Adrenal gland (tissue), 9 donors: ENCODE measurements at regions not wholly inside any gene's neighbourhood (a gene's known extent, or its start where the extent isn't known, plus 50 kb on each side); places are given as distances from the start of the nearest gene placed in this dataset.
"Not testable (repeated sequence)": the region's sequence is repeated elsewhere in the genome, so short reads cannot be mapped to it uniquely, and the experiment has no call there.

ENCODE experiments used
- DNase-seq, 7 donors: peaks; one replicate each; pipeline ENCODE4 v3.0.0-alpha.2; 2019 to 2020
- H3K27ac ChIP-seq, 5 donors: fragments of 200-600 bp; sonication (generic) in 4 of 5; 1 replicate in 3 of 5; 2 replicates in 2 of 5; pipeline versions ENCODE4 v1.5.1 to v1.8.0; 2016 to 2020; ENCODE audit warnings: mild to moderate bottlenecking in 1 of 5
- H3K27me3 ChIP-seq: fragments of 200-600 bp; 2 replicates; pipeline ENCODE4 v1.8.0; 2021
- H3K36me3 ChIP-seq, 2 donors: fragments of 200-600 bp; replicated peaks in 1 of 2; 1 replicate in 1 of 2; 2 replicates in 1 of 2; pipeline versions ENCODE4 v1.5.1 to v1.8.0; 2018 to 2022
- H3K4me1 ChIP-seq, 2 donors: fragments of 200-600 bp; replicated peaks in 1 of 2; 1 replicate in 1 of 2; 2 replicates in 1 of 2; pipeline versions ENCODE4 v1.5.1 to v1.8.0; 2018 to 2021
- H3K4me3 ChIP-seq, 4 donors: fragments of 200-600 bp; sonication (generic) in 3 of 4; one replicate each; pipeline ENCODE4 v1.5.1; 2016 to 2018
- H3K9me3 ChIP-seq, 3 donors: fragments of 200-600 bp; sonication (generic) in 1 of 3; replicated peaks in 1 of 3; 1 replicate in 2 of 3; 2 replicates in 1 of 3; pipeline versions ENCODE4 v1.5.1 to v1.8.0; 2016 to 2021
- POLR2A ChIP-seq, 2 donors: fragments of 450-650 bp; IDR thresholded peaks; one replicate each; pipeline ENCODE4 v1.6.1; 2017; ENCODE audit warnings: antibody characterized with exemption in 2 of 2, mild to moderate bottlenecking in 2 of 2, moderate library complexity in 1 of 2
- WGBS, 4 donors: extraction: QIAGEN DNeasy Blood & Tissue Kit in 2 of 4; methylation state at CpG; one replicate each; pipeline versions ENCODE4 v1.1.5 to v1.1.7; 2013 to 2017; 5-methylcytosine and 5-hydroxymethylcytosine counted together
- intact Hi-C, 2 donors: fragments of 100-400 bp; cut with DNase I; formaldehyde crosslinking; loops; one replicate each; pipeline versions ENCODE4 v1.14.1 to v1.15.0; 2022 to 2023
- TF ChIP-seq, protein P1 (sequence below), 6 experiments: fragments of 450-650 bp in 4 of 6; fragments of 200-600 bp in 2 of 6; sonication (generic) in 1 of 6; IDR thresholded peaks; 1 replicate in 5 of 6; 2 replicates in 1 of 6; pipeline versions ENCODE4 v1.5.1 to v1.8.0; 2016 to 2021; ENCODE audit warnings: antibody characterized with exemption in 6 of 6, mild to moderate bottlenecking in 2 of 6, moderate library complexity in 1 of 6
- donor health status: healthy with polysubstance abuse.
- donor health status: Bipolar disorder and iron deficiency.
- donor health status: DM: yes; HTN: yes; CAD: no.
- donor health status: DM: no; HTN: no; CAD: no.
- donor health status: DM: no; HTN: no; CAD: no.

DNA sequence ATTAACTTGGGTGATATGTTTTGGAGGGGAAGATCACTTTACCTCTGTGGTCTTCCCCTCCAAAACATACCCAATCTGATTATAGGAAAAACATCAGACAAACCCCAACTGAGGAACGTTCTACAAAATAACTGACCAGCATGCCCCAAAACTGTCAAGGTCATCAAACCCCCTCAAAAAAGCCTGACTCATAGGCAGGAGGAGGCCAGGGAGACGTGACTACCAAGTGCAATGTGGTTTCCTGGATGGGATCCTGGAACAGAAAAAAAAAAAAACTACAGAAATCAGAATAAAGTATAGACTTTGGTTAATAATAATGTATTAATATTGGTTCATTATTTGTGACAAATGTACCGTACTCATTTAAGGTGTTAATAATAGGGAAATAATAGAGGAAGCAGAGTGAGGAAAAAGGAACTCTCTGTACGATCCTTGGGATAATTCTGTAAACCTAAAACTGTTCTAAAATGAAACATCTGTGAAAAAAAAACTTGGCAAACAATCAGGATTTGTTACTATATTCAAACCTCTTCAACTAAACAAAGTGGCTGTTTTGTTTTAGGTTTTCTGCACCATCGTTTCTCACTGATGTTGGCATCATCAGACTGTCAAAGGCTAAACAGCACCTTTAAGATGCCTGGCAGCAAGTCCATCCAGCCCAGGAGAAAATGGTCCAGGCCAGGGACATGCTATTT, 266.7 kb upstream of the SDK2 start:
- H3K27me3 ChIP-seq, result no peaks in the 10 kb centered on the region

GRCh38 chr17:73911726-73912372, 267.6 kb upstream of the SDK2 start:
- Histone ChIP-seq H3K4me3 (no peak overlapping the region), H3K4me1 (no peaks in the 10 kb centered on the region), H3K27ac (no peak overlapping the region), H3K9me3 (no peaks in the 10 kb centered on the region), H3K27me3 (no peaks in the 10 kb centered on the region), H3K36me3 (no peaks in the 10 kb centered on the region)
- intact Hi-C loops, result loop anchor here in 1 of 2 donors (10.0 kb wide), 1 partner anchor 73 kb away; no protein-coding TSS in a partner anchor
- no peak for DNase-seq
- TF ChIP-seq POLR2A (IDR thresholded peaks at IDR 0.05), result no peak
- TF ChIP-seq, protein P1, sequence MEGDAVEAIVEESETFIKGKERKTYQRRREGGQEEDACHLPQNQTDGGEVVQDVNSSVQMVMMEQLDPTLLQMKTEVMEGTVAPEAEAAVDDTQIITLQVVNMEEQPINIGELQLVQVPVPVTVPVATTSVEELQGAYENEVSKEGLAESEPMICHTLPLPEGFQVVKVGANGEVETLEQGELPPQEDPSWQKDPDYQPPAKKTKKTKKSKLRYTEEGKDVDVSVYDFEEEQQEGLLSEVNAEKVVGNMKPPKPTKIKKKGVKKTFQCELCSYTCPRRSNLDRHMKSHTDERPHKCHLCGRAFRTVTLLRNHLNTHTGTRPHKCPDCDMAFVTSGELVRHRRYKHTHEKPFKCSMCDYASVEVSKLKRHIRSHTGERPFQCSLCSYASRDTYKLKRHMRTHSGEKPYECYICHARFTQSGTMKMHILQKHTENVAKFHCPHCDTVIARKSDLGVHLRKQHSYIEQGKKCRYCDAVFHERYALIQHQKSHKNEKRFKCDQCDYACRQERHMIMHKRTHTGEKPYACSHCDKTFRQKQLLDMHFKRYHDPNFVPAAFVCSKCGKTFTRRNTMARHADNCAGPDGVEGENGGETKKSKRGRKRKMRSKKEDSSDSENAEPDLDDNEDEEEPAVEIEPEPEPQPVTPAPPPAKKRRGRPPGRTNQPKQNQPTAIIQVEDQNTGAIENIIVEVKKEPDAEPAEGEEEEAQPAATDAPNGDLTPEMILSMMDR (IDR thresholded peaks at IDR 0.05), result no peak
- WGBS, 4 donors, result 77 to 82% (median 81%) methylated on average over 6 of the region's 6 CpGs

More for the DNA sequence above, 266.7 kb upstream of the SDK2 start:
- Histone ChIP-seq H3K9me3 (no peaks in the 10 kb centered on the region), H3K4me3 (no peak overlapping the region), H3K36me3 (no peaks in the 10 kb centered on the region), H3K4me1 (no peaks in the 10 kb centered on the region), H3K27ac (no peak overlapping the region)
- no peak for DNase-seq
- TF ChIP-seq POLR2A (IDR thresholded peaks at IDR 0.05), result no peak
- TF ChIP-seq, protein P1 (IDR thresholded peaks at IDR 0.05), result no peak
- intact Hi-C loops, result loop anchor here in 1 of 2 donors (10.0 kb wide), 1 partner anchor 74 kb away; no protein-coding TSS in a partner anchor
- 46 to 49% (median 48%) methylated on average over 5 of the region's 5 CpGs for WGBS, 4 donors

- Histone ChIP-seq H3K4me3 (no peak overlapping the region), H3K27me3 (no peaks in the 10 kb centered on the region), H3K4me1 (no peaks in the 10 kb centered on the region), H3K36me3 (no peaks in the 10 kb centered on the region), H3K9me3 (no peaks in the 10 kb centered on the region), H3K27ac (no peak overlapping the region)
- no peak for DNase-seq
- WGBS, 4 donors, result 81 to 91% (median 91%) methylated on average over 1 of the region's 1 CpG
- no peak for TF ChIP-seq POLR2A (IDR thresholded peaks at IDR 0.05)
- TF ChIP-seq, protein P1 (IDR thresholded peaks at IDR 0.05), result no peak
- intact Hi-C loops, result loop anchor here in 1 of 2 donors (10.0 kb wide), 1 partner anchor 72 kb away; no protein-coding TSS in a partner anchor
These were observed 268.1 kb upstream of the SDK2 start for GRCh38 chr17:73912373-73912746.

DNA sequence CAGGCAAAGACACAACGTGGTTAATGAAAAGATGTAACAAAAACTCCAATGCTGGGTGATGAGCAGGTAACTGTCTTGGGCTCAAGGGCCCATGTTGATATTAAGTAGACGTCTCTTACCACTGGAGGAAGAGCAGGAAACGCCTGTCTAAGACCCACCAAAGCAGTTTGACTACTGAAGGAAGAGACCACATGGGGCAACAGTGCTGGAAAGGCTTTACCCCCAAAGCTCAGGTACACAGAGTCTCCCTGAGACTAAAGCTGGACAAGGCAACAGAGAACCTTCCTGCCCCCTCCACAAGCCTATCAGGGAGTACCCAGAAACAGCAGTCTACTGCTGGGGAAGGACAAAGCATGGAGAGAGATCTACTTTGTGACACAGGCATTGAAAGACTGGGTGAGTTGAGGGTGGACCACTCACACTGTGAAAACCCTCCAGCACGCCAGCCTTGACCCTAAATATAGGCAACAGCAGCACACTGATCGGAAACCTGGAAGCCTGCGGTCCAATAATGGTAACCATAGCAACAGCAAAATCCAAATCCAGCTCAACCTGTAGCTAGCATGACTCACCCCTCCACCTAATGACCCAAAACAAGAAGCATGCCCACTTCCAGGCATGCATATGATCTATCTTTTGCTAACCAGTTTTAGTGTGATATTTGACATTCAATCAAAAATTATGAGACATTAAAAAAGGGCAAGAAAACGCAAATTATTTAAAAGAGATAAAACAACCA, 270.5 kb upstream of the SDK2 start:
- Histone ChIP-seq H3K4me1 (no peaks in the 10 kb centered on the region), H3K27me3 (no peaks in the 10 kb centered on the region), H3K27ac (no peak overlapping the region), H3K9me3 (no peaks in the 10 kb centered on the region), H3K36me3 (no peaks in the 10 kb centered on the region), H3K4me3 (no peak overlapping the region)
- intact Hi-C loops, result loop anchor here in 1 of 2 donors (10.0 kb wide), 1 partner anchor 70 kb away; no protein-coding TSS in a partner anchor
- DNase-seq, result no peak
- 65 to 75% (median 70%) methylated on average over 6 to 7 of the region's 7 CpGs for WGBS, 4 donors
- TF ChIP-seq, protein P1 (IDR thresholded peaks at IDR 0.05), result no peak
- no peak for TF ChIP-seq POLR2A (IDR thresholded peaks at IDR 0.05)

DNA sequence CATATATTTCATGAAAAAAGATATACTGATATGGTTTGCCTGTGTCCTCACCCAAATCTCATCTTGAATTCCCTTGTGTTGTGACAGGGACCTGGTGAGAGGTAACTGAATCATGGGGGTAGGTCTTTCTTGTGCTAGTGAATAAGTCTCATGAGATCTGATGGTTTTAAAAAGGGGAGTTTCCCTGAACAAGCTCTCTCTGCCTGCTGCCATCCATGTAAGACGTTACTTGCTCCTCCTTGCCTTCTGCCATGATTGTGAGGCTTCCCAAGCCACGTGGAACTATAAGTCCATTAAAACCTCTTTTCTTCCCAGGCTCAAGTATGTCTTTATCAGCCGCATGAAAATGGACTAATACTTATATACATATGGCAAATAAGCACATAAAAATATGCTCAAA, 274.8 kb upstream of the SDK2 start:
- H3K27ac ChIP-seq, H3K9me3 ChIP-seq, H3K36me3 ChIP-seq, DNase-seq, H3K4me1 ChIP-seq, H3K27me3 ChIP-seq, H3K4me3 ChIP-seq: not testable (repeated sequence)
- 80 to 83% (median 82%) methylated on average over 3 of the region's 3 CpGs for WGBS, 4 donors
- intact Hi-C loops, result loop anchor here in 1 of 2 donors (10.0 kb wide), 1 partner anchor 66 kb away; no protein-coding TSS in a partner anchor
